Hepatocyte (in vitro differentiated cells): ENCODE measurements at regions not wholly inside any gene's neighbourhood (a gene's known extent, or its start where the extent isn't known, plus 50 kb on each side); places are given as distances from the start of the nearest gene placed in this dataset.

Experiments
- CTCF ChIP-seq: fragments of 200-600 bp; sonication (generic); IDR thresholded peaks from 2 replicates; pipeline ENCODE4 v1.5.1; 2016; ENCODE audit warnings: antibody characterized with exemption, mild to moderate bottlenecking; ENCODE audit not compliant: poor library complexity
- EZH2 ChIP-seq: fragments of 200-600 bp; sonication (generic); IDR thresholded peaks from 2 replicates; pipeline ENCODE4 v1.6.1; 2016; ENCODE audit warnings: antibody characterized with exemption, mild to moderate bottlenecking, borderline replicate concordance
- EZH2phosphoT487 ChIP-seq: fragments of 200-600 bp; sonication (generic); IDR thresholded peaks from one replicate; pipeline ENCODE4 v1.6.1; 2018; ENCODE audit warnings: antibody characterized with exemption, mild to moderate bottlenecking, low read depth, moderate library complexity; ENCODE audit not compliant: unreplicated experiment, severe bottlenecking

DNA sequence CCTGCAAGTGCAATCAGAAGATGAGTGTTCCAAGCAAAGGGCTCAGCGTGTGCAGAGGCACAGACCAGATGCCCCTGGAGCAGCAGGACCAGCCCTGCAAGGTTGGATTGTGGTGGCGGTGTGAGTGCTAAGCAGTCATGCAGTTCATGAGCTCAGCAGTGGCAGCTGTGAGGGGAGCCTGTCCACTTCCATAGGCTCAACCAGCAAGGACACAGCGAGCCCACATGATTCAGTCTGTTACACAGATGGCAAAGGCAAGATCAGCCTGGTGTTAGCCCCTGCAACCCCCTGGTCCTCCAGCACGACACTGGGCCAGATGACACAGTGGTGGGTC is 95.9 kb upstream of the PRR23E start:
- TF ChIP-seq CTCF (no peak), EZH2phosphoT487 (no peak), EZH2 (no peak)
